GM12873 (cell line): ENCODE measurements at regions not wholly inside any gene's neighbourhood (a gene's known extent, or its start where the extent isn't known, plus 50 kb on each side); places are given as distances from the start of the nearest gene placed in this dataset.

Experiments used
- CTCF ChIP-seq: IDR thresholded peaks from 2 replicates; pipeline ENCODE4 v1.5.1; 2012; ENCODE audit warnings: low read depth, mild to moderate bottlenecking, moderate library complexity, low read length, control low read depth; ENCODE audit not compliant: insufficient read depth; ENCODE audit errors: missing control alignments

- TF ChIP-seq CTCF = no peak
Measured at GRCh38 chr12:46660276-46660675, 165.5 kb downstream of the SLC38A4 start.

DNA sequence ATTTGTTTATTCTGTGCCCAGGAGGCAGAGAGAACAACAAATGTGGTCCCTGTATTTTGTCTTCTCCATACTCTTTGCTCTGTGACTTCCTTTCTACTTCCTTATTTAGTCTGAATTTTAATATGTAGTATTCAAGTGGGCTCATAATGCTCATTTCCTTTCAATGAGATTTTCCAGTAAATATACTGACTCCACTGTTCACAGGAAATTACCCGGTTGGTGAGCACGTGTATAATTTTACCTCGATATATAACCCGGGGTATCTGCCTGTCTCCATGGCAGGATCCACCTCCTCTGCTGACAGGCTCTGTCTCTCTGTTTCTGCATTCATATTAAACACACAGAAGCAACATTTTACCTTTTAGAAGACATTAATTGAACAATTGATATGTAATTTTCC lies 166.0 kb downstream of the SLC38A4 start:
- no peak for TF ChIP-seq CTCF

GRCh38 chr12:46659032-46659650 lies 166.7 kb downstream of the SLC38A4 start:
- TF ChIP-seq CTCF = no peak

GRCh38 chr12:46657453-46658411 lies 168.1 kb downstream of the SLC38A4 start:
- no peak for TF ChIP-seq CTCF

- TF ChIP-seq CTCF = no peak
Measured at GRCh38 chr12:46653311-46653710, 172.5 kb downstream of the SLC38A4 start.

GRCh38 chr12:46652692-46653091 lies 173.1 kb downstream of the SLC38A4 start:
- no peak for TF ChIP-seq CTCF

- no peak for TF ChIP-seq CTCF
Measured at GRCh38 chr12:46650688-46651087, 175.1 kb downstream of the SLC38A4 start.
